CD4-positive, alpha-beta T cell treated with Interleukin-21 for 1 hour (primary cell): ENCODE measurements at regions not wholly inside any gene's neighbourhood (a gene's known extent, or its start where the extent isn't known, plus 50 kb on each side); places are given as distances from the start of the nearest gene placed in this dataset.

ENCODE experiments used
- DNase-seq: peaks from one replicate; pipeline ENCODE4 v3.0.0-alpha.2; 2020

DNA sequence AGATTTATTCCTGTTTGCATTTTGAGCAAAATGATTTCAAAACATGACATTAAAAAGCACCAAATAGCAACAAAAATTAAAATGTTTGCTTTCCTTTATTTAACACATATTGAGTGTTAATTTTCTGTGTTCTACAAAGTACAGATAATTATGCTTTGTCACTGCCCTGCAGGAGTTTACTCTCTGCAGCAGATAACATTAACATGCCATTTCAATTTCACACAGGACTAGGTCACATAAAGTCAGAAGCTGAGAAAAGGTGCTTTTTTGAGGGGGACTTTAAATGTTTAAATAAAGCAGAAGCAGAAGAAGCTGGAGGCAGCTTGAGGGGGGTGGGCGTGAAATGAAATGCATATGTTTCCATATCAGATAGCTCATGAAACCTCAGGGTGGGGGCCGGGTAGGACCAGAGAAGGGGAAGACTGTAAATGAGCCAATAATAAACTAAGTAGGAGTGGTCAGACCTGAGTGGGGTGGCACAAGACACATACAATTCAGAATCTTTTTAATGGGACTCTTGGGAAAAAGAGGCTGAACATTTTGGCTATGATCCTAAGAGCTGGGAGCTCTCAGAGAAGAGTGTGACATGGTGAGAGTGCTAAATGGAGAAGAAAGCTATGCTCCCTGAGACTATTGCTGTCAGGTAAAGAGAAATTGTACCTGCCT is 387.5 kb downstream of the FAM170A start:
- no peak for DNase-seq

DNA sequence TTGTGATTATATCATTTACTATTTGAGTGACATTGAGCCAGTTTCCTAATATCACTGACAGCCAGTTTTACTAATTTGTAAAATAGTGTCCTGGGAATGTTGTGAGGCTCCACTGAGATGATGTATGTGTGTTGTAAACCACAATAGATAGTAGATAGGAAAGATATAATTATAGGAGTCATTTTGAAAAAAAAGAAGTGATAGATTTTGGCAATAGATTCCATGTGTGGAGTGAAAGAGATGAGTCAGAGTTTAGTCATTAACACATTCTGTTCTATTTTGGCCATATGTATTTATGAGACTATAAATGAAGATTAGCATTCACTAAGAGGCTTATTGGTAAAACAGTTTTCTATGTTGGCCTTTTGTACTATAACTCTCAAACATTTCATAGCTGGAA is 388.2 kb downstream of the FAM170A start:
- no peak for DNase-seq

DNA sequence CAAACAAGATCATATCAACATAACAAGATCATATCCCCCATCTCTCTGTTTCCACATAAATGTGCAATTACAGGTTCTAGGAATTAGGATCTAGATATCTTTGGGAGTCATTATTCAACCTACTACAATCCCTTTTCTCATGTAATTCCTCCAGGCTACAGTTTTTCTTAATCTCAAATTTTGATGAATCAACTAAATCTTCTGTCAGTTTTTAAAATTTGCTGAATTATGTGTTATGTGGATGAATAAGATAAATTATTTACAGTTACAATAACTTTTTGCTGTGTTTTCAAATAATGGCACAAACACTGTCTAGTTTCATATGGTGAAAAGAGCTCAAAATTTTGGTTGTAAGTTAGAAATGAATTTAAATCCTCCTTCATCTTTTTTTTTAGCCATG is 405.8 kb downstream of the FAM170A start:
- no peak for DNase-seq

DNA sequence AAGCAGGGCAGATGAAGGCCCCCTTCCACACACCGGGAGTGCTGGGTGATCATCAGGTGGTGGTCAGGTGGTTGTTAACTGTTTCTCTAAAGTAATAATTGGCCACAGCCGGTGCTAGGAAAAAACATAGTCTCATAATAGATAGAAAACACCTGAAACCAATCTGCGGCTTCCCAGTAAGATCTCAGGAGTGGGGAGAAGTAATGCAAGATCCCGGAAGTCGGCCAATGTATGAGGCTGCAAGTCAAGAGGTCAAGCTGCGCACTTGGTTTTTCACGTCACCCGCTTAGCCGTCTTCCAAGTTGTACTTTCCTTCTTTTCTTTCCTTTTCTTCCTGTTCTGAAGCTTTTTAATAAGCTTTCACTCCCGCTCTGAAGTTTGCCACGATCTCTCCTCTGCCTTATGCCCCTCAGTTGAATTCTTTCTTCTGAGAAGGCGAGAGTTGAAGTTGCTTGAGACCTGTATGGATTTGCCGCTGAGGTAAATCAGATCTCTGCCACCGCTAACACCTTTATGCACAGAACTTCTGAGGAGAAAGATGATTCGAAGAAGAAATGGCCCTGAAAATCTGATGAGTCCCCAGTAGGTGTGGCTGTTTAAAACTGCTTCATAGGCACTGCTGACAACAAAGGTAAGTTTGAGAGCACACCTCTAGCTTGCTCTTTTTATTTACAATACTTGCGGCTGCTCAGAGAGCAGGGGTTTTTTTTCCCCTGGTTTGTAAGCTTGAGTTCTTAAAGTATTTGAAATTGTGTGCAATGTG is 406.6 kb downstream of the FAM170A start:
- no peak for DNase-seq

- DNase-seq = no peak
Measured at GRCh38 chr5:120037451-120037850, 408.1 kb downstream of the FAM170A start.

DNA sequence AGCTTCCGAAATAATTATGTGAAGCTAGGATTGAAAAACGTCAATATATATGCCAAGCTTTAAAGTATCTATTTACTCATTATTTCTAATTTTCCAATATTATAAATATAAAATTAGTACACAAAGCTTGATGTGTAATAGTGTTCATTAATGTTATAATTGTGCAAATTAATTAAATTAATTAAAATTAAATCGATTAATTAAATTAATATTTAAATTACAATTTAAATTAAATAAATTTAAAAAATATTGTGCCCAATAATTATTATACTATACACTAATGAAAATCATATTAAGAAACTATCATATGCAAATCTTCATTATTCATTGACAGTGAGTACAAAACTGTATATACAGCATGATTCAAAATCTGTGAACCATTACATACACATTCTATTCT is 409.8 kb downstream of the FAM170A start:
- DNase-seq = no peak

DNA sequence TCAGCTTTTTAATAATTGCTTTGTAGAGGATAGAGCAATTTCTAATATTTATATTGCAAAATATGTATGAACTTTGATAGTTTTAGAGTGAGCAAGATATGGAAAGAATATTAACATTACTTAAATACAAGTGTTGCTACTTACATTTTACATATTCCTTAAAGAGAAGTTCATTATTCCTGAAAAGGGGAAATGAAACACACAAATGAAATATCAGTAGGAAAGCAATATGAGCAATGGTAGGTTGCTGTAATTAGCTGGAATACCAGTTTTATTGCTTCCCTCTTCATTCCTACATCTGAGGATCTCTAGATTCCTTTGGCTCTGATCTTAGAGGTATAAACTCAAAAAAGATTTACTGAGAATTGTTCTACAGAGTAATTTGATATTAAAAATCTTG is 414.1 kb downstream of the FAM170A start:
- DNase-seq = no peak

DNA sequence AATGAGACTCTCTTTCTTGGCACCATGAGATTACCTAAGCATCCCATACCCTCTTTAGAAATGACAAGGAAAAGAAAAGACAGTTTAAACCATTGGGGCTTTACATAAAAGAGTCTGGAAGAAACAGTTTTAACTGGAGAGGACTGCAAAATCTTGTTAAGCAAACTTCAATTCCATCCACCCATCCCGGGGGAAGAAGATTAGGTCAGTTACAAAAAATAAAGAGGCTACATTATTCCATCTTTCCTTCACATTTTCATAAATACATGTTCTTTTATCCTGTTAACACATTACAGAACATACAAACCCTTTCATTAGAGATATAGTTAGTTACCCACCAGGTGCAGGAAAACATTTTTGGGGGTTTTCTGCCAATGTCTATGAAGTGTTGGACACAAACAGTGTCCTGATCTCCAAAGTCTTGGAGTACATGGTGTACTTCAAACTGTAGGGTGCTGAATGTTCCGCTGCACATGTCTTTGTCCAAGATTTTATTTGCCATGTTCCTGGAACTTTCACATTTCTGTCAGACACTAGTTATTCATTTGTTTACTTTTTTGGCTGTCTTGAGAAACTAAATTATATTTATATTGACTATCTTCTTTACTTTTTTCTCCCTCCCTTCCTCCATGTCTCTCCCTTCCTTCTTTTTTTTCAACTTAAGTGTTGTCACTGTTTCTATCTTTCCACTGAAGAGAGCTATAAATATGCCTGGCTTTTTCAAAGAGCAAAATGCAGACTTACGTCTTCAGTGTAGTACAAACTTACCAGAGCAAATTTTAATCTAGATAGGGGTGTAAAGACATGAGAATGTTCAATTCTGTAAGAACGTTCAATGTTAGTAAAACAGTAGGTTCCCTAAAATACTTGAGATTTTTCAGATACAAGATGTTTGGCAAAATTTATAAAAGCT is 410.9 kb upstream of the PRR16 start:
- DNase-seq = no peak

DNA sequence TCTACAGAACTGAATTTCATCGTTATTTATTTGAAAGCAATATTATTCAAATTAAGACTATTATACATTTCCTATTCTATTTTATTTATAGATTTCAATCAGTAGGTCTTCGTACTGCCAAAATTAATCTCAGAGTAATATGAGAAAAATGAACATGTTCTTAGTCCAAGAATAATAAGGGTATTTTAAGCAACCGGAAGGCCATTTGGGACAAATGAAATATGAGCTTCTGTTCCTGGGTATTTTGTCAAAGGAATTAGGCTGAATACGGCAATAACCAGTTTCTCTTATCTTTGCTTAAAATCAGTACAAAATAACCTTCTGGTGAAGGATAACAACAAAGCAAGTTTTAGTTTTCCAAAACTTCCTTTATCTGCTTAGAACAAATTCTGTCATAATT is 410.3 kb upstream of the PRR16 start:
- DNase-seq = no peak

- DNase-seq = no peak
Measured at GRCh38 chr5:120055858-120056257, 408.2 kb upstream of the PRR16 start.

DNA sequence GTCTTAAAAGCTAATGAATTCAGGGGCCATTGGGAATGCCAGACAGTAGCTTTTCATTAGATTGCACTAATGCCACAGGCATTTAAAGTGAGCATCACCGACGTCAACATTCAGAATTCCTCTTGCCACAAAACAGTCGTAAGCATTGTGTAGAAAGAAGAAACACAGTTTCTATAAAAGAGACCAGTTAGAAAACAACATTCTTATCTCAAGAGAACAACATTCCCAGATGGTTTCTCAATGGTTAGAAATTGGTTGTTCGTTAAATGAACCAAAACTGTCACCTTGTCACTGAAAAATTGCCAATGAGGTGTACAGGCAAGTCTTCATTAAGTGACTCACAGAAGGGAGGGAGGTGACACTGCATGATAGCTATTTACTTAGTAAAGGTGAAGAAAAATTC is 401.6 kb upstream of the PRR16 start:
- DNase-seq = no peak

DNA sequence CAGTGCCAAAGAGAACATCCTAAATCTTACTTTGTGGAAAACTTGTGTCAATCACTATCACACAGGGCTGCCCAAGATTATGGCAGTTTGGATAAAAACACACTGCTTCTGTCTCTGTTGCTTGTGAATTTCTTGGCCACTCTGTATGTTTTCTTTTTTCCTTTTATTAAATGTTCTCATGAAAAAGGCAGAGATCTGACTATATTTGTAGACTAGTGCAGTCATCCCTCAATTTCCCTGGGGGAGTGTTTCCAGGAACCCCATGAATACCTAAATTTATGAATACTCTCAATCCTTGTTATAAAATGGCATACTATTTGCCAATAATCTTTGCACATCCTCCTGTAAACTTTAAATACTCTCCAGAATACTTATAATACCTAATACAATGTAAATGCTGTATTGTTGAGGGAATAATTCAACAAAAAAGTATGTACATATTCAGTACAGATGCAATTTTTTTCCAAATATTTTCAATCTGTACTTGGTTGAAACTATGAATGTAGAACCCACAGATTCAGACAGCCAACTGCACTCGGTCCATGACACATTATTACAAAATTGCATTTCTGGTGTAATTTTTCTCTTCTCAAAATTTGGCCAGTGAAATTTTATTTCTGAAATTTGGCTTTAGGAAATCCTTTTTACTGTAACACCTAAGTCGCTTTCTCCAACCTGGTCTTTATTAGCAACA is 391.9 kb upstream of the PRR16 start:
- DNase-seq = no peak

- no peak for DNase-seq
Measured at GRCh38 chr5:120073722-120074121, 390.4 kb upstream of the PRR16 start.

DNA sequence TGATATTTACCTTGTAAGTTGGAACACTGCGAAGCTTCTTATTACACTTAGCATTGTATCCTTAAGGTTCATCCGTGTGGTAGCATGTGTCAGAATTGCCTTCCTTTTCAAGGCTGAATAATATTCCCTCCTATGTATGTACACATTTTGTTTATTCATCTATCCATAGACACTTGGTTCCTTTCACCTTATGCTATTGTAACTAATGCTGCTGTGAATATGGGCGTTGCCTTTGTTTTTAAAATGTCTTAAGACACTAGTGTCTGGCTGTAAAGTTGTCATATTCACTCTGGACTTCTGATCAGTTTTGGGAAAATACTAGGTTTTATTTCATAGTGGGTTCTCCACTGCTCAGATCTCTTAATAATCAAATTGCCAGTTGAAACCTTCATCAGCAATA is 383.3 kb upstream of the PRR16 start:
- no peak for DNase-seq

DNA sequence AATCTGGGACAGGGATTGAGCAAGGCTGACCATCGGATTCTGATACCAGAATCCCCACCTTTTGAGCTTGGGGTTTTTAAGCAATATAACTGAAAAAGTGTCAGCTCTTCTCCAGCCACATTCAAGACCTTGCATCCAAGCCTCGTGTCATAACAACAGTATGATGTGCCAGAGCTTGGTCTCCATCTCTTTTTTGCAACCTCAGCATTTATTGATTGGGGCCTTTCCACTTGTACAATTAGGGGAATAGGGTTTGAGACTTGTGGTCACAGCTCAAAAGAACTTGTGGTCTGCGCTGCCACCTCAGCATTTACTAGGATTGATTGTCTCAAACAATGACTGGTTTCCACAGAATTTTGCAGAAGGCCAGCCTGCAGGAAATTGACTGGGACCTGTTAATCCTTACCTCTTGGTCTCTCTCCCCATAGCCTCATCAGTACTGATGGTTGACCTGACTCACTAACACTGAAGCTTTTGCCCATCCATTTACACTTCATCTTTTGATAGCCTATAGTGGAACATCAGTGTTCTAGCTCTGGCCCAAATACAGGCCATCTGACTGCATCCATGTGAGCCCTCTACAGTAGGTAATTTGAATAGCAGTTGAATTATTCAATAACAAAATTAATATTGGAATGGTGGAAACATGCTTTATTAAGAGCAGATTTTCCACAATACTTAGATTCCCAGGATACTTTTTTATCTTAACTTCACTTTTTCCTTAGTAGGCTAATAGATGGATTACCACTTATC is 381.6 kb upstream of the PRR16 start:
- no peak for DNase-seq

- no peak for DNase-seq
Measured at GRCh38 chr5:120083851-120084542, 380.1 kb upstream of the PRR16 start.

GRCh38 chr5:120084543-120084870 is 379.6 kb upstream of the PRR16 start:
- no peak for DNase-seq

DNA sequence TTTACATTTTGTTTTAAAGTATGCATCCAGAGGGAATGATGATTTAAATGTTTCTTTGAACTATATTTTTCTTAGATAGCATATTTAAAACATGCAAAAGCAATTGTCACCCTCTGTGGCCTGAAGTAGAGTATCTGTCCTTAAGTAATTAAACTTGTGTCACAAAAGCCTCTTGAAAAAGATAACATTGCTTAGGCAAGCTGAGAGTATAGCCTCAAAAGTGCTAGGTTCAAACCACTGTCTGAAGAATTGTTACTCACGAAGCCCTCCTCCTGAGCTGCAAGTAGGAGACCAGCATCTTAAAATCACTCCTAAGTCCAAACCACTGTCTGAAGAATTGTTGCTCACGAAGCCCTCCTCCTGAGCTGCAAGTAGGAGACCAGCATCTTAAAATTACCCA is 378.0 kb upstream of the PRR16 start:
- DNase-seq = no peak

GRCh38 chr5:120088412-120088811 is 375.7 kb upstream of the PRR16 start:
- no peak for DNase-seq

DNA sequence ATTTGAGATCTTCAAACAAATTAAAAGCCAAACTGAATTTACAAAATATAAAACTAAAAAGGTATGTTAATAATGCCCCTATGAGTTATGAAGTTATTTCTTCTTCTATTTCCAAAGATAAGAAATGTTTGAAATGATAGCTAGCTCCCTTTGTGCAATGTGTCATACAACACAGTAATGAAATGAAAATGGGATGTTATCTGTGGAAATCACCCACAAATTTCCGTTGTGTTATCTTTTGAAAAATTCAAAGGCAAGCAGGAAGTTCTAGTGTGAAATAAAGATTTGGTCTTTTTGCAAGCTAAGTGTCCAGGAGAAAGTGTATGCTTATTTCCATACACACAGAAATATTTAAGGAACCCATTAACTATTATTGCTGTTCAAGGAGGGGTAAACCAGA is 375.3 kb upstream of the PRR16 start:
- no peak for DNase-seq

GRCh38 chr5:120091376-120091948 is 372.6 kb upstream of the PRR16 start:
- DNase-seq = no peak

GRCh38 chr5:120092649-120093048 is 371.5 kb upstream of the PRR16 start:
- DNase-seq = no peak
